Uterus (tissue), 3 donors: ENCODE measurements at regions not wholly inside any gene's neighbourhood (a gene's known extent, or its start where the extent isn't known, plus 50 kb on each side); places are given as distances from the start of the nearest gene placed in this dataset.

Experiments
- DNase-seq, 2 donors: peaks; one replicate each; pipeline ENCODE4 v3.0.0-alpha.2; 2019 to 2020
- H3K27ac ChIP-seq, 2 donors: fragments of 200-600 bp; sonication (generic); 1 replicate in 1 of 2; 2 replicates in 1 of 2; pipeline ENCODE4 v1.5.1; 2016 to 2018
- H3K27me3 ChIP-seq, 2 donors: fragments of 200-600 bp; sonication (generic); one replicate each; pipeline ENCODE4 v1.5.1; 2018 to 2019; ENCODE audit warnings: control low read depth in 1 of 2
- H3K36me3 ChIP-seq, 2 donors: fragments of 200-600 bp; sonication (generic); one replicate each; pipeline ENCODE4 v1.5.1; 2019; ENCODE audit warnings: control low read depth in 1 of 2
- H3K4me1 ChIP-seq, 2 donors: fragments of 200-600 bp; sonication (generic); one replicate each; pipeline ENCODE4 v1.5.1; 2018 to 2019; ENCODE audit warnings: control low read depth in 1 of 2
- H3K4me3 ChIP-seq, 2 donors: fragments of 200-600 bp; sonication (generic); 1 replicate in 1 of 2; 2 replicates in 1 of 2; pipeline ENCODE4 v1.5.1; 2018 to 2019; ENCODE audit warnings: mild to moderate bottlenecking in 1 of 2
- H3K9me3 ChIP-seq, 2 donors: fragments of 200-600 bp; sonication (generic); one replicate each; pipeline ENCODE4 v1.5.1; 2019; ENCODE audit warnings: control low read depth in 1 of 2
- POLR2A ChIP-seq, 2 donors: fragments of 450-650 bp; IDR thresholded peaks; one replicate each; pipeline ENCODE4 v1.6.1; 2016; ENCODE audit warnings: antibody characterized with exemption in 2 of 2, mild to moderate bottlenecking in 1 of 2, moderate library complexity in 1 of 2
- intact Hi-C: fragments of 100-400 bp; cut with DNase I; formaldehyde crosslinking; loops from one replicate; pipeline ENCODE4 v1.15.1; 2023; ENCODE audit warnings: low total_unique reads
- TF ChIP-seq, protein P1 (sequence below), 4 experiments: fragments of 200-600 bp in 2 of 4; fragments of 450-650 bp in 2 of 4; sonication (generic) in 2 of 4; IDR thresholded peaks; one replicate each; pipeline ENCODE4 v1.5.1; 2016 to 2019; ENCODE audit warnings: antibody characterized with exemption in 4 of 4, mild to moderate bottlenecking in 2 of 4, moderate library complexity in 1 of 4
- donor health status: DM: yes; HTN: yes; CAD: no.

DNA sequence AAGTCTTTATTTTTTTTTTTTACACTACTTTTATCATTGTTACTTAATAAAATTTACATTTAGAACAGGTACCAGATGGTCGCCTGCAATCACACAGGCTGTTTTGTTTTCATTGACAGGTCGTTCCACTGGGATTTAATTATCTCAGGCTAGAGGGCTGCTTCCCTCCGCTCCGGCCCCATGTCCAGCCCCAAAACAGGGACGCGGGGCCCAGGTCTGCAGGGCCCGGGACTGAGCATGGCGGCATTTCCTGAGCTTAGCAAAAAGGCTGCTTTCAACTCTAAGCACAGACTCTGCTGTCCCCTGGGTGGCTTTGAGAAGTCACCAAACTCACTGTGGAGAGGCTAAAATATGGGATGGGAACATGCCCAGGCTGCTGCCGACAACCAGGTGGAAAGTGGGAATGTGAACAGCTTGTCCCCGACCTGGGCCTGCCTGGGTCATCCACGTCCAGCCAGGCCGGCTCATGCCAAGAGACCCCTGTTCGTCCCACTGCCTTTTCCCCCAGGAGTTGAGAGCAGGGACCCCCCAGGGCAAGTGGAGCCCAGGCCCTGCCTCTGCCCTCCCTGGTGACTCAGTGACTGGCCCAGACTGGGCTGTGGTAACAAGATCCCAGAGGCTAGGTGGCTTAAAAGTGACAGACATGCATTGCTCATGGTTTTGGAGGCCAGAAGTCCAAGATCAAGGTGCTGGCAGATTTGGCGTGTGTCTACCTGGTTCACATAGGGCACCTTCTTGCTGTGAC is 150.0 kb downstream of the SHANK2 start:
- Histone ChIP-seq H3K27me3 (no peaks in the 10 kb centered on the region), H3K27ac (no peak overlapping the region), H3K36me3 (no peaks in the 10 kb centered on the region), H3K4me3 (no peak overlapping the region), H3K9me3 (no peaks in the 10 kb centered on the region), H3K4me1 (no peaks in the 10 kb centered on the region)
- intact Hi-C loops: no loop called here
- no peak for TF ChIP-seq POLR2A (IDR thresholded peaks at IDR 0.05)
- TF ChIP-seq, protein P1, sequence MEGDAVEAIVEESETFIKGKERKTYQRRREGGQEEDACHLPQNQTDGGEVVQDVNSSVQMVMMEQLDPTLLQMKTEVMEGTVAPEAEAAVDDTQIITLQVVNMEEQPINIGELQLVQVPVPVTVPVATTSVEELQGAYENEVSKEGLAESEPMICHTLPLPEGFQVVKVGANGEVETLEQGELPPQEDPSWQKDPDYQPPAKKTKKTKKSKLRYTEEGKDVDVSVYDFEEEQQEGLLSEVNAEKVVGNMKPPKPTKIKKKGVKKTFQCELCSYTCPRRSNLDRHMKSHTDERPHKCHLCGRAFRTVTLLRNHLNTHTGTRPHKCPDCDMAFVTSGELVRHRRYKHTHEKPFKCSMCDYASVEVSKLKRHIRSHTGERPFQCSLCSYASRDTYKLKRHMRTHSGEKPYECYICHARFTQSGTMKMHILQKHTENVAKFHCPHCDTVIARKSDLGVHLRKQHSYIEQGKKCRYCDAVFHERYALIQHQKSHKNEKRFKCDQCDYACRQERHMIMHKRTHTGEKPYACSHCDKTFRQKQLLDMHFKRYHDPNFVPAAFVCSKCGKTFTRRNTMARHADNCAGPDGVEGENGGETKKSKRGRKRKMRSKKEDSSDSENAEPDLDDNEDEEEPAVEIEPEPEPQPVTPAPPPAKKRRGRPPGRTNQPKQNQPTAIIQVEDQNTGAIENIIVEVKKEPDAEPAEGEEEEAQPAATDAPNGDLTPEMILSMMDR (IDR thresholded peaks at IDR 0.05): no peak
- DNase-seq: no peak

DNA sequence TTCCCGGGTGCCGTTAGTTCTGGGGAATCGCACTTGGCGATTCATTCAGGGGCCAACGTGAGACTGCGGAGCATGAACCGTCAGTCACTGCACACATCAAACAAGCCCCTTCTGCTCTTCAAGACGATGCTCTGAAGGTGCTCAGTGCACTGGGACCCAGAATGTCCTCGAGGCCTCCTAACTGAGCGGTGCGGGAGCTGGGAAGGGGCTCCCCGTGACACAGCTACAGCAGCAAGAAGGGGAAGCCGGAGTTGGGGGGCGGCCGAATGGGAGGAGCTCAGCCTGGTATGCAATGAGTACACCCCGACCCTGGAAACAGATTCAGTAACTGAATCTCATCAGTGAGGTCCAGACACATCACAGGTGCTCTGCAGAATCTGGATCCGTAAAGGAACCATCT is 150.8 kb downstream of the SHANK2 start:
- no peak for TF ChIP-seq POLR2A (IDR thresholded peaks at IDR 0.05)
- TF ChIP-seq, protein P1 (IDR thresholded peaks at IDR 0.05): no peak
- Histone ChIP-seq H3K4me3 (no peak overlapping the region), H3K4me1 (no peaks in the 10 kb centered on the region), H3K27me3 (no peaks in the 10 kb centered on the region), H3K27ac (no peak overlapping the region), H3K36me3 (no peaks in the 10 kb centered on the region), H3K9me3 (no peaks in the 10 kb centered on the region)
- intact Hi-C loops: no loop called here
- DNase-seq: no peak

DNA sequence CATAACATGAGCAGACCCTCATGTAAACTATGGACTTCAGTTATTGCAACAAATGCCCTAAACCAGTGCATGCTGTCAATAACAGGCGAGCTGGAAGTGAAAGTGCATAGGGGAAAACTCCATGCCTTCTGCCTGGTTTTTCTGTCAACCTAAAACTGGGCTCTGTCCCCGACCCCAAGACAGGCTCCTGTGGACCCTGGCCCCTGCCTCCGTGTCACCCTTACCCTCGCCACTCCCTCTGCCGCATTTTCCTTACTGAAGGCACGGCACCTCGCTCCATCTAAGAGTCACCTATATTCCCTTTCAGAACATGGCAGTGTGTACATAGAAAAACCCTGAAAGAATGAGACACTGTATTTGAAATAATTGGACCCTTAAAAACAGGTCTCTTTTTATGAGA is 151.3 kb downstream of the SHANK2 start:
- H3K9me3 ChIP-seq: no peaks in the 10 kb centered on the region
- TF ChIP-seq POLR2A (IDR thresholded peaks at IDR 0.05): no peak
- TF ChIP-seq, protein P1 (IDR thresholded peaks at IDR 0.05): no peak
- H3K36me3 ChIP-seq: no peaks in the 10 kb centered on the region
- no peaks in the 10 kb centered on the region for H3K27me3 ChIP-seq
- no peak overlapping the region for H3K4me3 ChIP-seq
- DNase-seq: no peak
- no peak overlapping the region for H3K27ac ChIP-seq
- intact Hi-C loops: no loop called here
- no peaks in the 10 kb centered on the region for H3K4me1 ChIP-seq

DNA sequence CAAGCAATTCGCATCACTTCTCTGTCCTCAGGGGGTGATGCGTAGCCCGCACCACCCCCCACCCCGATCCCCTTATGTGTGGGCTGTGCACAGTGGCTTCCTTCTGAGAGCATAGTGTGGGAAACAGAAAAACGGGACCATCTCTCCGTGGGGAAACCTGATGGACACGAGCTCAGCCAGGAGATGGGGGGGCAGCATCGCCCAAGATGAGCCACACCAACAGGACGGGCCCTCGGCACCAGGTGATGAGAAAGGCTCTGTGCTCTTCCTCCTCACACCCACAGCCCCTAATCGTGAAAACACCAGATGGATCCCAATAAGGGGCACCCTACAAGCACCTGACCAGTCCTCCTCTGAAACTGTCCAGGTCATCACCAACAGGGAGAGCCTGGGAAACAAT is 153.6 kb downstream of the SHANK2 start:
- no peaks in the 10 kb centered on the region for H3K4me1 ChIP-seq
- H3K36me3 ChIP-seq: no peaks in the 10 kb centered on the region
- no peak for TF ChIP-seq POLR2A (IDR thresholded peaks at IDR 0.05)
- TF ChIP-seq, protein P1 (IDR thresholded peaks at IDR 0.05): no peak
- no peak overlapping the region for H3K4me3 ChIP-seq
- intact Hi-C loops: no loop called here
- no peaks in the 10 kb centered on the region for H3K27me3 ChIP-seq
- no peak for DNase-seq
- H3K9me3 ChIP-seq: no peaks in the 10 kb centered on the region
- no peak overlapping the region for H3K27ac ChIP-seq

DNA sequence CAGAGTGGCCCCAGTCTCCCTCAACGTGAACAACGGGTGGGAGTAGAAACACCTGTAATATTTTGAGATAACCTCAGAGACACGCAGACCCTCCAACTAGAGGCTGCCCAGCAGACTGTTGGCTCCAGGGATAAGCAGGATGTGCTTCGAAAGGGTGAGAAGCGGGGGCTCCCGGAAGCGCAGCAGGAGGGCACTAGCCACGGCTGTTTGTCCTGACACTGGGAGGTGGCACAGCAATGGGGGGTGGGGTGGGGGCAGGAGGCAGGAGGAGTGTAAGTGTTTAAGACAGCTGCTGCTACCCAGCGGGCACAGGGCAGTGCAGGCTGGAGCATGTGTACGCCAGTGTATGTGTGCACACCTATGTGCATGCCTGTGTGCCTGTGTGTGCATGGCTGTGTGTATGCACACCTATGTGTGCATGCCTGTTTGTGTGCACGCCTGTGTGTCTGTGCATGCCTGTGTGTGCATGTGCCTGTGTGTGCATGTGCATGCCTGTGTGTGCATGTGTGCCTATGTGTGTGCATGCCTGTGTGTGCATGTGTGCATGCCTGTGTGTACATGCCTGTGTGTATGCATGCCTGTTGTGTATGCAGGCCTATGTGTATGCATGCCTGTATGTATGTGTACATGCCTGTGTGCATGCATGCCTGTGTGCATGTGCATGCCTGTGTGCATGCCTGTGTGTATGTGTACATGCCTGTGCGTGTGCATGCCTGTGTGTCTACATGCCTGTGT is 154.7 kb downstream of the SHANK2 start:
- TF ChIP-seq POLR2A (IDR thresholded peaks at IDR 0.05): no peak
- TF ChIP-seq, protein P1 (IDR thresholded peaks at IDR 0.05): no peak
- intact Hi-C loops: no loop called here
- Histone ChIP-seq H3K27ac (no peak overlapping the region), H3K4me3 (no peak overlapping the region), H3K36me3 (no peaks in the 10 kb centered on the region), H3K9me3 (no peaks in the 10 kb centered on the region), H3K4me1 (no peaks in the 10 kb centered on the region), H3K27me3 (no peaks in the 10 kb centered on the region)
- DNase-seq: no peak
